GM12875 (cell line): ENCODE measurements at regions not wholly inside any gene's neighbourhood (a gene's known extent, or its start where the extent isn't known, plus 50 kb on each side); places are given as distances from the start of the nearest gene placed in this dataset.
"Not testable (repeated sequence)": the region's sequence is repeated elsewhere in the genome, so short reads cannot be mapped to it uniquely, and the experiment has no call there.

Experiments
- H3K4me3 ChIP-seq: one replicate; pipeline ENCODE4 v1.5.1; 2011; ENCODE audit warnings: low read depth, low read length, control low read depth
- CTCF ChIP-seq: IDR thresholded peaks from 2 replicates; pipeline ENCODE4 v1.5.1; 2011; ENCODE audit warnings: low read depth, mild to moderate bottlenecking, control low read depth, inconsistent platforms, low read length, moderate library complexity, borderline replicate concordance; ENCODE audit not compliant: insufficient read depth

GRCh38 chr20:48444249-48444648, 383.6 kb downstream of the PREX1 start:
- TF ChIP-seq CTCF: no peak
- no peak overlapping the region for H3K4me3 ChIP-seq

GRCh38 chr20:48440916-48441315, 386.9 kb downstream of the PREX1 start:
- no peak for TF ChIP-seq CTCF
- no peak overlapping the region for H3K4me3 ChIP-seq

GRCh38 chr20:48440261-48440660, 387.5 kb downstream of the PREX1 start:
- H3K4me3 ChIP-seq: not testable (repeated sequence)

- no peak overlapping the region for H3K4me3 ChIP-seq
- no peak for TF ChIP-seq CTCF
Observed at GRCh38 chr20:48437146-48437545, 390.7 kb downstream of the PREX1 start.

- not testable (repeated sequence) for H3K4me3 ChIP-seq
Observed at GRCh38 chr20:48436609-48437008, 391.2 kb downstream of the PREX1 start.

GRCh38 chr20:48433178-48433577, 394.6 kb downstream of the PREX1 start:
- no peak for TF ChIP-seq CTCF

GRCh38 chr20:48432494-48432832, 395.3 kb downstream of the PREX1 start:
- TF ChIP-seq CTCF: no peak
- H3K4me3 ChIP-seq: no peak overlapping the region

More at GRCh38 chr20:48433178-48433577, 394.6 kb downstream of the PREX1 start:
- no peak overlapping the region for H3K4me3 ChIP-seq

- no peak for TF ChIP-seq CTCF
- H3K4me3 ChIP-seq: no peak overlapping the region
Observed at GRCh38 chr20:48431653-48432493, 395.9 kb downstream of the PREX1 start.
